Naive thymus-derived CD4-positive, alpha-beta T cell (primary cell): ENCODE measurements at regions not wholly inside any gene's neighbourhood (a gene's known extent, or its start where the extent isn't known, plus 50 kb on each side); places are given as distances from the start of the nearest gene placed in this dataset.
A peak's percentile ranks its signal among the peaks of the same experiment; 100 is the strongest.
"Not testable (repeated sequence)": the region's sequence is repeated elsewhere in the genome, so short reads cannot be mapped to it uniquely, and the experiment has no call there.

Experiments used
- ATAC-seq: fragments of 150-1000 bp; cut with Tn5 transposase; 2 replicates; pipeline ENCODE4 v1.10.0; 2021; ENCODE audit warnings: mild to moderate bottlenecking, moderate library complexity
- CTCF ChIA-PET: fragments of 350-600 bp; sonication (Branson Sonifier 250); formaldehyde crosslinking; loops from one replicate; lab custom pipeline; 2021; ENCODE audit warnings: antibody characterized with exemption; lab: Charles Lee
- POLR2A ChIA-PET: fragments of 350-600 bp; sonication (Branson Sonifier 250); formaldehyde crosslinking; loops from one replicate; lab custom pipeline; 2021; ENCODE audit warnings: antibody characterized with exemption, inconsistent platforms; lab: Charles Lee
- DNase-seq, 9 donors: peaks; one replicate each; pipeline versions ENCODE4 v3.0.0 to v3.0.0-alpha.2; 2020 to 2022; ENCODE audit warnings: mixed read lengths in 1 of 9
- H3K27ac ChIP-seq: one replicate; pipeline ENCODE4 v1.7.0; 2013; ENCODE audit warnings: mild to moderate bottlenecking, low read depth, low read length, moderate library complexity
- H3K27me3 ChIP-seq, 2 donors: one replicate each; pipeline ENCODE4 v1.7.0; 2013; ENCODE audit warnings: low read length in 2 of 2, mild to moderate bottlenecking in 2 of 2, moderate library complexity in 2 of 2; ENCODE audit not compliant: control insufficient read depth in 2 of 2, insufficient read depth in 2 of 2
- H3K36me3 ChIP-seq, 3 experiments: 1 replicate in 2 of 3; 2 replicates in 1 of 3; pipeline ENCODE4 v1.7.0; 2013; ENCODE audit warnings: low read length in 3 of 3, mild to moderate bottlenecking in 3 of 3, moderate library complexity in 1 of 3; ENCODE audit not compliant: insufficient read depth in 3 of 3, control insufficient read depth in 2 of 3
- H3K4me1 ChIP-seq, 2 donors: one replicate each; pipeline ENCODE4 v1.7.0; 2013; ENCODE audit warnings: low read length in 2 of 2, mild to moderate bottlenecking in 2 of 2, moderate library complexity in 1 of 2; ENCODE audit not compliant: control insufficient read depth in 2 of 2, insufficient read depth in 2 of 2
- H3K4me3 ChIP-seq: 2 replicates; pipeline ENCODE4 v1.7.0; 2013; ENCODE audit warnings: mild to moderate bottlenecking, low read length
- H3K9me3 ChIP-seq, 3 experiments: 1 replicate in 2 of 3; 2 replicates in 1 of 3; pipeline ENCODE4 v1.7.0; 2013; ENCODE audit warnings: low read length in 3 of 3; ENCODE audit not compliant: control insufficient read depth in 2 of 3
- H3K27ac Mint-ChIP-seq, 9 donors: one replicate each; pipeline ENCODE4 v1.8.0; 2020 to 2022; ENCODE audit warnings: mixed read lengths in 9 of 9, mild to moderate bottlenecking in 8 of 9, moderate library complexity in 5 of 9, inconsistent platforms in 2 of 9
- H3K27me3 Mint-ChIP-seq, 5 donors: one replicate each; pipeline ENCODE4 v1.8.0; 2021 to 2022; ENCODE audit warnings: mixed read lengths in 5 of 5, mild to moderate bottlenecking in 1 of 5
- H3K36me3 Mint-ChIP-seq, 5 donors: one replicate each; pipeline ENCODE4 v1.8.0; 2020 to 2022; ENCODE audit warnings: mixed read lengths in 5 of 5, mild to moderate bottlenecking in 3 of 5, inconsistent platforms in 1 of 5
- H3K4me1 Mint-ChIP-seq, 7 donors: one replicate each; pipeline ENCODE4 v1.8.0; 2020 to 2022; ENCODE audit warnings: mixed read lengths in 7 of 7, mild to moderate bottlenecking in 3 of 7, inconsistent platforms in 1 of 7
- H3K4me3 Mint-ChIP-seq, 10 donors: one replicate each; pipeline ENCODE4 v1.8.0; 2020 to 2022; ENCODE audit warnings: mild to moderate bottlenecking in 10 of 10, mixed read lengths in 10 of 10, moderate library complexity in 6 of 10, inconsistent platforms in 2 of 10
- H3K9me3 Mint-ChIP-seq, 11 donors: one replicate each; pipeline ENCODE4 v1.8.0; 2020 to 2022; ENCODE audit warnings: mixed read lengths in 11 of 11, mild to moderate bottlenecking in 4 of 11, inconsistent platforms in 1 of 11, moderate library complexity in 1 of 11
- intact Hi-C, 2 donors: fragments of 100-400 bp; cut with micrococcal nuclease; formaldehyde crosslinking; loops; one replicate each; pipeline ENCODE4 v1.15.1; 2023

DNA sequence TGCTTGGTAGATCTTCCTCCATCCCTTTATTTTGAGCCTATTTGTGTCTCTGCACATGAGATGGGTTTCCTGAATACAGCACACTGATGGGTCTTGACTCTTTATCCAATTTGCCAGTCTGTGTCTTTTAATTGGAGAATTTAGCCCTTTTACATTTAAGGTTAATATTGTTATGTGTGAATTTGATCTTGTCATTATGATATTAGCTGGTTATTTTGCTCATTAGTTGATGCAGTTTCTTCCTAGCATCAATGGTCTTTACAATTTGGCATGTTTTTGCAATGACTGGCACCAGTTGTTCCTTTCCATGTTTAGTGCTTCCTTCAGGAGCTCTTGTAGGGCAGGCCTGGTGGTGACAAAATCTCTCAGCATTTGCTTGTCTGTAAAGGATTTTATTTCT, 72.4 kb downstream of the HNRNPD start:
- H3K4me1 Mint-ChIP-seq, POLR2A ChIA-PET, H3K36me3 ChIP-seq, H3K27ac ChIP-seq, H3K27me3 ChIP-seq, intact Hi-C loops, H3K4me3 ChIP-seq, H3K27ac Mint-ChIP-seq, H3K9me3 ChIP-seq, H3K4me3 Mint-ChIP-seq, H3K36me3 Mint-ChIP-seq, H3K4me1 ChIP-seq, DNase-seq, ATAC-seq: not testable (repeated sequence)
- H3K9me3 Mint-ChIP-seq, result peaks cover 0 to 19% (median 5%) of the 10 kb centered on the region in 11 donors
- CTCF ChIA-PET, result interaction anchor here (0.6 kb wide), 1 partner anchor 175 kb away, joined by 7 read pairs; no protein-coding TSS in a partner anchor
- H3K27me3 Mint-ChIP-seq, result peaks cover 4 to 36% (median 8%) of the 10 kb centered on the region in 5 donors

DNA sequence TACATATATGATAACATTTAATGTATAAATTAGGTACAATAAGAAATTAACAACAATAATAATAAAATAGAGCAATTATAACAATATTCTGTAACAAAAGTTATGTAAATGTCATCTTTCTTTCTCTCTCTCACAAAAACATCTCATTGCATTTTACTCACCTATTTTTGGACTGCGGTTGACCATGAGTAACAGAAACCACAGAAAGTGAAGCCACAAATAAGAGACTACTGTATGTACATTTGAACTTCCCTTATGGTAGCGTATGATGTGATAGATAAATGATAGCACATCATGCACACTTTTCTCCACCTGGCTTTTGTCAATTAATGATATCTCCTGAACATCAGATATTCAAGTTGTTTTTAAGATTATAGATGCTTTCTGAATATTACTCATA, 80.5 kb downstream of the HNRNPD start:
- ChIA-PET CTCF (no interaction called here), POLR2A (no interaction called here)
- peak; percentile 87 for ATAC-seq
- Mint-ChIP-seq H3K4me1 (peaks cover 6 to 12% (median 10%) of the 10 kb centered on the region in 7 donors), H3K36me3 (no peaks in the 10 kb centered on the region), H3K4me3 (peak overlapping the region in 3 of 10 donors; percentile 11 to 62 (median 49)), H3K27me3 (peaks cover 0 to 30% (median 0%) of the 10 kb centered on the region in 5 donors), H3K9me3 (no peaks in the 10 kb centered on the region), H3K27ac (peak overlapping the region in 1 of 9 donors; percentile 30)
- intact Hi-C loops, result loop anchor here in 1 of 2 donors (1.0 kb wide), 1 partner anchor 8 kb away; no protein-coding TSS in a partner anchor
- H3K27ac ChIP-seq, result no peak overlapping the region
- H3K4me1 ChIP-seq, result peaks cover 0 to 4% of the 10 kb centered on the region in 2 donors
- H3K36me3 ChIP-seq, result no peaks in the 10 kb centered on the region
- peak in 3 of 9 donors; percentile 21 to 32 (median 31) for DNase-seq
- H3K4me3 ChIP-seq, result no peak overlapping the region
- H3K27me3 ChIP-seq, result no peaks in the 10 kb centered on the region
- H3K9me3 ChIP-seq, result no peaks in the 10 kb centered on the region

DNA sequence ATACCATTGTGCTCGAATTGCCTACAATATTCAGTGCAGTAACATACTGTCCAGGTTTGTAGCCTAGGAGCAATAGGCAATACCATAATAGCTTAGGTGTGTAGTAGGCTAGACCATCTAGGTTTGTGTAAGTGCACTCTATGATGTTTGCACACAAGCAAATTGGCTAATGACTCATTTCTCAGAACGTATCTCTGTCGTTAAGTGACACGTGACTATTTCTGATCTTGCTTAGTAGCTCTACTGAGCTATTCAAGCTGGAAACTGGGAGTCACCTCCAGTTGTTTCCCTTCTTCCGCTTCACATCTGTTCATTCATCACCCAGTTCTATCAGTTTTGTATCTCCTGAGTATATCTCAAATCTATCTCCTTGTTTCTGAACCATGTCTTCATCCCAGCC, 86.1 kb downstream of the HNRNPD start:
- Mint-ChIP-seq H3K4me3 (no peak overlapping the region), H3K36me3 (no peaks in the 10 kb centered on the region), H3K27me3 (peaks cover 0 to 35% (median 0%) of the 10 kb centered on the region in 5 donors), H3K9me3 (peaks cover 0 to 1% (median 0%) of the 10 kb centered on the region in 11 donors), H3K4me1 (peaks cover 9 to 22% (median 13%) of the 10 kb centered on the region in 7 donors), H3K27ac (no peak overlapping the region)
- Histone ChIP-seq H3K27ac (no peak overlapping the region), H3K4me1 (peaks cover 4 to 11% of the 10 kb centered on the region in 2 donors), H3K4me3 (no peak overlapping the region), H3K36me3 (no peaks in the 10 kb centered on the region), H3K27me3 (no peaks in the 10 kb centered on the region), H3K9me3 (no peaks in the 10 kb centered on the region)
- CTCF ChIA-PET, result interaction anchor here (1.3 kb wide), 1 partner anchor 164 kb away, joined by 3 read pairs; no protein-coding TSS in a partner anchor
- no peak for ATAC-seq
- no peak for DNase-seq
- intact Hi-C loops, result loop anchor here in 1 of 2 donors (10.0 kb wide), 2 partner anchors 747 to 1197 kb away; partner anchors contain the start of genes ABRAXAS1 and COPS4
- POLR2A ChIA-PET, result no interaction called here

DNA sequence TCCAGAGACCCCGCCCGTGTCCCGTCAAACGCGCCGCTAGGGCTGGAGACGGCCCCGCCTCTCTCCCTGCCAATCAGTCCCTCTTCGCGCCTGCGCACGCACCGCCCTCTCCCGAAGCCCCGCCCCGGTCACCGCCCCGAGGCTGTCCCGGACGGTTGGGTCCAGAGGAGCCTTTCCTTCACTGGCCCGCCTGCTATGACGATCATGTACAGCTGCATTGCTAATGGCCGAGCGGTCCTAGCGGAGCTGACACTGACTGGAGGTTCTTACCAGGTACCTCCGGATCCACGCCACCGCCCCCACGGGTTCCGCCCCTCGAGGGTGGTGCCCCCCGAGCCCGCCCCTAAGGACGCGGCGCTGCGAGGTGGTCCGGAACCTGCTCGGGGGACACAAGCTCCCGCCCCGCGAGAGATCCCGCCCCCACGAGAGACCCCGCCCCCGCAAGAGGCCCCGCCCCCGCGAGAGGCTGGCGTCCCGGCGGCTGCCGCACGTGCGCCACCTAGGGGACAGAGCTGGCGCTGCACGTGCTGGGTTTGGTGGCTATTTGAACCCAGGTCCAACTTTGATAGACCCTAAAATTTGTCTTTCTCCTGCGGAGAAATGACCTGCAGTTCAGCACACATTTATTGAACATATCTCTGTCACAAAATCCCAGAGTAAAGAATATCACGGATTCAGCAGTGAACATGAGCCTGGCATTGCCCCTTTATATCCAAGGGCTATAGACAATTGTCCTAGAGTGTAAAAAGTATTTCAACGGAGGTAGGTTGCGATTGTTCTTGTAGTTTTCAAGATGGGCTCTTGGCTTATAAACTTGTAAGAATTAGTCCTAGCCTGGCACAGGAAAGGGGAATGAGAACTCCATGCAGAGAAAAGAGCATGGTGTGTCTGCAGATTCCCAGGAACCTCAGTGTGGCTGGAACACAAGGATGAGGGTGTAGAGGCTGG, 88.7 kb downstream of the HNRNPD start:
- intact Hi-C loops, result loop anchor here (1.0 to 10.0 kb wide), 17 partner anchors 8 to 1200 kb away; partner anchors contain the start of genes ABRAXAS1 (in 2 of the 2), RASGEF1B (in 2 of the 2), THAP9 (in 2 of the 2) and COPS4 (in 1 of the 2)
- peak; percentile 97 to 100 (median 99) for DNase-seq
- CTCF ChIA-PET, result interaction anchor here (0.5 to 2.8 kb wide), 8 partner anchors 16 to 112 kb away, joined by 3 to 7 read pairs (median 4); partner anchors contain the start of gene HNRNPD
- H3K36me3 ChIP-seq, result no peaks in the 10 kb centered on the region
- no peaks in the 10 kb centered on the region for H3K27me3 ChIP-seq
- POLR2A ChIA-PET, result interaction anchor here (0.7 to 3.5 kb wide), 6 partner anchors 88 to 814 kb away, joined by 3 to 26 read pairs (median 5); partner anchors contain the start of genes HNRNPD, HNRNPDL and RASGEF1B
- Mint-ChIP-seq H3K27ac (peak overlapping the region; percentile 53 to 94 (median 83)), H3K9me3 (peaks cover 0 to 1% (median 0%) of the 10 kb centered on the region in 11 donors), H3K4me3 (peak overlapping the region; percentile 70 to 91 (median 86)), H3K36me3 (no peaks in the 10 kb centered on the region), H3K27me3 (peaks cover 0 to 28% (median 0%) of the 10 kb centered on the region in 5 donors), H3K4me1 (peaks cover 9 to 22% (median 13%) of the 10 kb centered on the region in 7 donors)
- no peaks in the 10 kb centered on the region for H3K9me3 ChIP-seq
- peak; percentile 94 for ATAC-seq
- H3K4me1 ChIP-seq, result peaks cover 4 to 11% of the 10 kb centered on the region in 2 donors
- peak overlapping the region; percentile 55 for H3K4me3 ChIP-seq
- peak overlapping the region; percentile 71 for H3K27ac ChIP-seq

DNA sequence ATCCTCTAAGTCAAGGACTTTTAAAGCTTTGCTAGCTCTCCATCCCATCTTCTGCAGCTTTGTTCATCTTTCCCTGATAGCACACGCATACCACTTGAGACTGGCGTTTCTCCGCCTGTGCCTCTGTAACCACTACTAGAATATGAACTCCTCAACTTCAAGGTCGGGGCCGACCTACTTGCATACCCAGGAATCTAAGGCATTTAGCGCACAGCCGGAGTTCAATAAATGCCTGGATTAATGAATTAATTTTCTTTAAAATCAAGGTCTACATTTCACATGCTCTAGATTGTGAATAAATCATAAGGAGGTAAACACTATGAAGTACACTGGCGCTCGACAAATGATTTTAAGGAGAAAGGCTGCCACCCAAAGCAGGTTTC, 89.3 kb downstream of the HNRNPD start:
- Mint-ChIP-seq H3K27me3 (peaks cover 0 to 28% (median 0%) of the 10 kb centered on the region in 5 donors), H3K36me3 (no peaks in the 10 kb centered on the region), H3K27ac (peak overlapping the region in 8 of 9 donors; percentile 53 to 94 (median 84)), H3K9me3 (peaks cover 0 to 2% (median 0%) of the 10 kb centered on the region in 11 donors), H3K4me1 (peaks cover 9 to 22% (median 13%) of the 10 kb centered on the region in 7 donors), H3K4me3 (peak overlapping the region; percentile 70 to 91 (median 86))
- Histone ChIP-seq H3K27me3 (no peaks in the 10 kb centered on the region), H3K36me3 (no peaks in the 10 kb centered on the region), H3K9me3 (no peaks in the 10 kb centered on the region), H3K4me1 (peaks cover 4 to 11% of the 10 kb centered on the region in 2 donors), H3K4me3 (peak overlapping the region; percentile 55), H3K27ac (peak overlapping the region; percentile 71)
- ATAC-seq (no peak), DNase-seq (no peak)
- intact Hi-C loops, result loop anchor here (1.0 to 10.0 kb wide), 6 partner anchors 76 to 1200 kb away; partner anchors contain the start of genes ABRAXAS1 (in 2 of the 2), COPS4 (in 1 of the 2) and THAP9 (in 1 of the 2)
- POLR2A ChIA-PET, result interaction anchor here (0.7 to 3.5 kb wide), 5 partner anchors 88 to 813 kb away, joined by 3 to 26 read pairs (median 6); partner anchors contain the start of genes HNRNPD, HNRNPDL and RASGEF1B
- CTCF ChIA-PET, result interaction anchor here (0.6 to 2.8 kb wide), 5 partner anchors 16 to 113 kb away, joined by 3 to 7 read pairs (median 5); no protein-coding TSS in a partner anchor

DNA sequence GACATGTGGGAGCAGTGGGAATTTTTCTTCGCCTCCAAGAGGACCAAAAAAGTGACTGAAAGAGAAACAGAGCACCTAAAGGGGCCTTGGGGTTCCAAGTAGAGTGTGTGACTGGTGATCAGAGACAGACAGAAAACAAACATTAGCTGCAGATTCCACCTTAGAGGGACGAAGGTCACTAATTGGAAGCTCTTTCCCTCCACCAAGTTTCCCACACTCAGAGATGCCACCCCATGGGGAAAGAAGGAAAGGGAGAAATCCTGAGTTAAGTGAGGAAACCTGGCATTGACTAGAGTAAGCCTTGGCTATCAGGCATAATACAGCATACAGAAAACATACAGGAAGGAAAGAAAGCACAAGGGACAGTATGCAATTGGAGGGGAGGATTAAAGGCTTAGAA, 90.9 kb downstream of the HNRNPD start:
- Histone ChIP-seq H3K27me3 (no peaks in the 10 kb centered on the region), H3K4me1 (peaks cover 4 to 11% of the 10 kb centered on the region in 2 donors), H3K9me3 (no peaks in the 10 kb centered on the region), H3K4me3 (no peak overlapping the region), H3K27ac (no peak overlapping the region), H3K36me3 (no peaks in the 10 kb centered on the region)
- DNase-seq (no peak), ATAC-seq (no peak)
- intact Hi-C loops, result loop anchor here in 1 of 2 donors (10.0 kb wide), 2 partner anchors 752 to 1202 kb away; partner anchors contain the start of genes ABRAXAS1 and COPS4
- CTCF ChIA-PET, result interaction anchor here (1.6 kb wide), 1 partner anchor 14 kb away, joined by 5 read pairs; no protein-coding TSS in a partner anchor
- Mint-ChIP-seq H3K27me3 (peaks cover 0 to 39% (median 0%) of the 10 kb centered on the region in 5 donors), H3K4me1 (peaks cover 9 to 22% (median 13%) of the 10 kb centered on the region in 7 donors), H3K4me3 (peak overlapping the region in 2 of 10 donors; percentile 1 to 39), H3K36me3 (peaks cover 0 to 7% (median 0%) of the 10 kb centered on the region in 5 donors), H3K9me3 (peaks cover 0 to 5% (median 0%) of the 10 kb centered on the region in 11 donors), H3K27ac (peak overlapping the region in 2 of 9 donors; percentile 3 to 8)
- POLR2A ChIA-PET, result interaction anchor here (0.7 to 3.5 kb wide), 3 partner anchors 73 to 146 kb away, joined by 3 to 26 read pairs (median 3); partner anchors contain the start of gene HNRNPDL
